ENCODE measurements at regions not wholly inside any gene's neighbourhood (a gene's known extent, or its start where the extent isn't known, plus 50 kb on each side); places are given as distances from the start of the nearest gene placed in this dataset.

DNA sequence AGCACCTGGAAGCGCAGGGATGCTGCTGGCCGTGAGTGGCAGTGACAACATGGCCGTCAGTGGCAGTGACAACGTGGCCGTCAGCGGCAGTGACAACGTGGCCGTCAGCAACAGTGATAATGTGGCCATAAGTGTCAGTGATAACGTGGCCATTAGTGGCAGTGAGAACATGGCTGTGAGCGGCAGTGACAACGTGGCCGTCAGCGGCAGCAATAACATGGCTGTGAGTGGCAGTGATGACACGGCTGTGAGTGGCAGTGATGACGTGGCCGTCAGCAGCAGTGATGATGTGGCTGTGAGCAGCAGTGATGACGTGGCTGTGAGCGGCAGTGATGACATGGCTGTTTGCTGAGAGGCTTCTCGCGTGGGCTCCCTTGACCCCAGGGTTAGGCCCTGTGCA lies 169.8 kb downstream of the ERMARD start:
- Histone ChIP-seq H3K4ac (ENCODE audit: low read depth, low read length) (no peak overlapping the region), H3K79me1 (ENCODE audit: low read length) (no peaks in the 10 kb centered on the region), H4K12ac (ENCODE audit: low read depth, low read length) (no peak overlapping the region), H3K4me1 (ENCODE audit: control insufficient read depth in 1 of 2, insufficient read depth in 2 of 2, low read length in 2 of 2) (no peaks in the 10 kb centered on the region), H2AK5ac (ENCODE audit: low read length) (no peak overlapping the region), H3K9me3 (ENCODE audit: insufficient read depth, low read depth, low read length) (peaks cover 18% of the 10 kb centered on the region), H3K14ac (ENCODE audit: low read length) (no peak overlapping the region), H2BK12ac (ENCODE audit: low read length) (no peak overlapping the region), H3K79me2 (ENCODE audit: control insufficient read depth, insufficient read depth, low read length, poor library complexity) (no peaks in the 10 kb centered on the region), H4K91ac (ENCODE audit: low read depth, low read length) (no peak overlapping the region), H3K18ac (ENCODE audit: low read length) (no peak overlapping the region), H4K8ac (ENCODE audit: low read depth, low read length) (no peak overlapping the region), H2BK5ac (ENCODE audit: low read depth, low read length, poor library complexity) (no peak overlapping the region), H2BK120ac (ENCODE audit: insufficient read depth, low read length, poor library complexity) (no peak overlapping the region), H3K36me3 (ENCODE audit: control insufficient read depth in 1 of 2, insufficient read depth in 2 of 2, low read length in 2 of 2) (no peaks in the 10 kb centered on the region), H3K4me3 (ENCODE audit: low read depth, low read length) (peak overlapping the region; percentile 16), H3K27me3 (ENCODE audit: insufficient read depth, low read length) (no peaks in the 10 kb centered on the region), H2AFZ (ENCODE audit: insufficient read depth, low read length, poor library complexity) (no peak overlapping the region), H3K9ac (ENCODE audit: low read length) (no peak overlapping the region), H3K23ac (ENCODE audit: low read length) (no peak overlapping the region), H3K4me2 (ENCODE audit: low read length) (no peak overlapping the region), H3K27ac (ENCODE audit: low read depth, low read length) (no peak overlapping the region)
- no peak for DNase-seq
- no CpG with 5 or more reads among the region's 20 CpGs for WGBS (ENCODE audit: extremely low coverage, insufficient coverage, insufficient read length)

DNA sequence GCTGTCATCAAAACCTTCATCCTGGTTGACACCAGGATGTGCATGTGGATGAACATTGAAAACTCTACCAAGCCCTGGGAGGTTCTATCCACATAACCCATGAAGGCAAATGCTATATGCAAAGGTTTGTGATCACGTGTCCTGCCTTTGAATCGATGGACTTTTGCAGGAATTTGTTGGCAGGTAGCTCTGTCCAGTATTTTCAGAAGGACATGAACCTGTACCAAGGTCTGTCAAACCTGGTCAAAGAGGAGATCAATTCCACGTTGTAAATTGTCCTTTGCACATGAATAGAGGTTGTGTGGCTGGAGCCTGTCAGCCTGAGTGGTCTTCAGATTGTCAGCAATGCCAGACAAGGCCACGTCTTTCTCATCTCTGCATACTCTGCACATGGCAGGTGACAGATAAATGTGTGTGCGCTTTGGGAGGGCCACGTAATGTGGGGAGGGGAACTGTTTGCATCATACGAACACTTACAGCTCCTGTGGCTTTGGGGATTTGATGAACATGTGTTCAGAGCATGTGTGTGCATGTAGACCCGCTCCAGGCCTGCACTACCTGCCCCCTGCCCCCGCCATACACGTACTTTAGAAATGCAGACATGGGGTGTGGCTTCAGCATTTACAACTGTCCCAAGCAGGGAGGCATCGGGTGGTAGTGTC lies 169.1 kb downstream of the ERMARD start:
- Histone ChIP-seq H3K36me3 (ENCODE audit: control insufficient read depth in 1 of 2, insufficient read depth in 2 of 2, low read length in 2 of 2) (no peaks in the 10 kb centered on the region), H4K12ac (ENCODE audit: low read depth, low read length) (no peak overlapping the region), H3K79me1 (ENCODE audit: low read length) (no peaks in the 10 kb centered on the region), H3K79me2 (ENCODE audit: control insufficient read depth, insufficient read depth, low read length, poor library complexity) (no peaks in the 10 kb centered on the region), H4K8ac (ENCODE audit: low read depth, low read length) (no peak overlapping the region), H3K9me3 (ENCODE audit: insufficient read depth, low read depth, low read length) (peaks cover 18% of the 10 kb centered on the region), H3K27me3 (ENCODE audit: insufficient read depth, low read length) (no peaks in the 10 kb centered on the region), H3K27ac (ENCODE audit: low read depth, low read length) (no peak overlapping the region), H2BK120ac (ENCODE audit: insufficient read depth, low read length, poor library complexity) (no peak overlapping the region), H3K4me3 (ENCODE audit: low read depth, low read length) (no peak overlapping the region), H3K4me2 (ENCODE audit: low read length) (no peak overlapping the region), H2BK12ac (ENCODE audit: low read length) (no peak overlapping the region), H3K23ac (ENCODE audit: low read length) (no peak overlapping the region), H2BK5ac (ENCODE audit: low read depth, low read length, poor library complexity) (no peak overlapping the region), H2AFZ (ENCODE audit: insufficient read depth, low read length, poor library complexity) (no peak overlapping the region), H4K91ac (ENCODE audit: low read depth, low read length) (no peak overlapping the region), H2AK5ac (ENCODE audit: low read length) (no peak overlapping the region), H3K9ac (ENCODE audit: low read length) (no peak overlapping the region), H3K4ac (ENCODE audit: low read depth, low read length) (no peak overlapping the region), H3K4me1 (ENCODE audit: control insufficient read depth in 1 of 2, insufficient read depth in 2 of 2, low read length in 2 of 2) (no peaks in the 10 kb centered on the region), H3K14ac (ENCODE audit: low read length) (no peak overlapping the region), H3K18ac (ENCODE audit: low read length) (no peak overlapping the region)
- no CpG with 5 or more reads among the region's 11 CpGs for WGBS (ENCODE audit: extremely low coverage, insufficient coverage, insufficient read length)
- DNase-seq, result no peak

DNA sequence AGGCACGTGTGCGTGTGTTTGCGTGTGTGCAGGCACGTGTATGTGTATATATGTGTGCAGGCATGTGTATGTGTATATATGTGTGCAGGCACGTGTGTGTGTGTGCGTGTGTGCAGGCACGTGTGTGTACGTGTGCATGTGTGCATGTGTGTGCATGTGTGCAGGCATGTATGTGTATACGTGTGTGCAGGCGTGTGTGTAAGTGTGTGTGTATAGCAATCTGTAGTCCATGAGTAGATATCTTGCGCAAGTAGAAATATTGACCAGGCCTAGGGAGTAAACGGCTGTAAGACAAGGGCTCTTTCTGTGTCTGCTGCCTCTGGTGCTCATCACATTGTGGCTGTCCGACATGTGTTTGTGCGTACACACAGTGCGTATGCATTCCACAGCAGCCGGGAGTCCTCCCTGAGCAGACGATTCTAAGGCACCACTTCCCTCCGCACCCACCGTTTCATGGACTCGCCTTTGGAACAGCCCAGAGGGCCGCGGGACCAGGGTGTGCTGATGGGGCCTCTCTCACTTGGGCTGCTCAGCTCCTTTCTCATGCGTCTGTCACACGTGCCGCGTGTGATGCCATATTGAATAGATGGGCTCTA lies 167.6 kb downstream of the ERMARD start:
- no peaks in the 10 kb centered on the region for H3K79me1 ChIP-seq (ENCODE audit: low read length)
- no peak overlapping the region for H3K27ac ChIP-seq (ENCODE audit: low read depth, low read length)
- no peak overlapping the region for H2BK120ac ChIP-seq (ENCODE audit: insufficient read depth, low read length, poor library complexity)
- peak overlapping the region; percentile 65 for H3K4me3 ChIP-seq (ENCODE audit: low read depth, low read length)
- no peak overlapping the region for H2AFZ ChIP-seq (ENCODE audit: insufficient read depth, low read length, poor library complexity)
- H3K18ac ChIP-seq (ENCODE audit: low read length), result no peak overlapping the region
- no peak overlapping the region for H3K9ac ChIP-seq (ENCODE audit: low read length)
- peak overlapping the region; percentile 7 for H3K23ac ChIP-seq (ENCODE audit: low read length)
- H3K4ac ChIP-seq (ENCODE audit: low read depth, low read length), result no peak overlapping the region
- no peak overlapping the region for H4K91ac ChIP-seq (ENCODE audit: low read depth, low read length)
- H3K27me3 ChIP-seq (ENCODE audit: insufficient read depth, low read length), result no peaks in the 10 kb centered on the region
- H3K36me3 ChIP-seq (ENCODE audit: control insufficient read depth in 1 of 2, insufficient read depth in 2 of 2, low read length in 2 of 2), result no peaks in the 10 kb centered on the region
- no CpG with 5 or more reads among the region's 26 CpGs for WGBS (ENCODE audit: extremely low coverage, insufficient coverage, insufficient read length)
- H3K4me2 ChIP-seq (ENCODE audit: low read length), result no peak overlapping the region
- H3K79me2 ChIP-seq (ENCODE audit: control insufficient read depth, insufficient read depth, low read length, poor library complexity), result no peaks in the 10 kb centered on the region
- H2BK5ac ChIP-seq (ENCODE audit: low read depth, low read length, poor library complexity), result no peak overlapping the region
- no peak for DNase-seq
- H4K12ac ChIP-seq (ENCODE audit: low read depth, low read length), result no peak overlapping the region
- no peak overlapping the region for H2BK12ac ChIP-seq (ENCODE audit: low read length)
- H3K4me1 ChIP-seq (ENCODE audit: control insufficient read depth in 1 of 2, insufficient read depth in 2 of 2, low read length in 2 of 2), result no peaks in the 10 kb centered on the region
- H4K8ac ChIP-seq (ENCODE audit: low read depth, low read length), result no peak overlapping the region
- no peak overlapping the region for H2AK5ac ChIP-seq (ENCODE audit: low read length)
- no peak overlapping the region for H3K14ac ChIP-seq (ENCODE audit: low read length)
- peaks cover 18% of the 10 kb centered on the region for H3K9me3 ChIP-seq (ENCODE audit: insufficient read depth, low read depth, low read length)

DNA sequence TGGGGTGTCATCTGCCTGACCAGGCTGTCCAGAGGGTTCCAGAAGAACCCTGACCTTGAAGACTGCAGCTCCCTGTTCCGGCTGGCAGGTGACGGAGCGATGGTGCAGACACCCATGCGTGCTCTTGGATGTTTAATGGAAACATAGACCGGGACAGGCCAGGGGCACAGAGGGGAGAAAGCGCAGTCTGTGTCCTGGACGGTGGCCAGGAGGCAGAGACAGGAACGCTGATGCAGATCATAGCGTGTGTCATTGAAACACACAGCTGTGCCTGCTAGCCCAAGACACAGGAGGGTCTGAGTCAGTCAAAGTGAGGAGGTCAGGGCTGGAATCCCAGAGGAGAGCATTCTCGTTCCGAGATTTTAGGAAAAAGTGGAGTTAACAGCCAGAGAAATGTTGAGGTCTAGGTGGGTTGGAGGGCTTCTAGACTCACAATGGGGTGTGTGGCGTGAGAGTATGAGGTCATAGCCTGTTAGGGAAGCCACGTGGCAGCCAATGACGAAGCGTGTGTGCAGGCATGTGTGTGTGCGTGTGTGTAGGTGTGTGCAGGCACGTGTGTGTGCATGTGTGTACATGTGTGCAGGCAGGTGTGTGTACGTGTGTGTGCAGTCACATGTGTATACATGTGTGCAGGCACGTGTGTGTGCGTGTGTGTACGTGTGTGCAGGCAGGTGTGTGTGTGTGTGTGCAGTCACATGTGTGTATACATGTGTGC lies 167.0 kb downstream of the ERMARD start:
- Histone ChIP-seq H2BK120ac (ENCODE audit: insufficient read depth, low read length, poor library complexity) (no peak overlapping the region), H3K14ac (ENCODE audit: low read length) (no peak overlapping the region), H4K8ac (ENCODE audit: low read depth, low read length) (no peak overlapping the region), H3K9me3 (ENCODE audit: insufficient read depth, low read depth, low read length) (peaks cover 15% of the 10 kb centered on the region), H3K4ac (ENCODE audit: low read depth, low read length) (no peak overlapping the region), H3K27me3 (ENCODE audit: insufficient read depth, low read length) (no peaks in the 10 kb centered on the region), H3K18ac (ENCODE audit: low read length) (no peak overlapping the region), H2BK12ac (ENCODE audit: low read length) (no peak overlapping the region), H2AFZ (ENCODE audit: insufficient read depth, low read length, poor library complexity) (no peak overlapping the region), H3K9ac (ENCODE audit: low read length) (no peak overlapping the region), H3K27ac (ENCODE audit: low read depth, low read length) (no peak overlapping the region), H4K91ac (ENCODE audit: low read depth, low read length) (no peak overlapping the region), H3K36me3 (ENCODE audit: control insufficient read depth in 1 of 2, insufficient read depth in 2 of 2, low read length in 2 of 2) (no peaks in the 10 kb centered on the region), H2AK5ac (ENCODE audit: low read length) (no peak overlapping the region), H3K23ac (ENCODE audit: low read length) (peak overlapping the region; percentile 7), H3K4me3 (ENCODE audit: low read depth, low read length) (peak overlapping the region; percentile 65), H3K4me1 (ENCODE audit: control insufficient read depth in 1 of 2, insufficient read depth in 2 of 2, low read length in 2 of 2) (no peaks in the 10 kb centered on the region), H4K12ac (ENCODE audit: low read depth, low read length) (no peak overlapping the region), H3K79me2 (ENCODE audit: control insufficient read depth, insufficient read depth, low read length, poor library complexity) (no peaks in the 10 kb centered on the region), H2BK5ac (ENCODE audit: low read depth, low read length, poor library complexity) (no peak overlapping the region), H3K4me2 (ENCODE audit: low read length) (no peak overlapping the region), H3K79me1 (ENCODE audit: low read length) (no peaks in the 10 kb centered on the region)
- DNase-seq, result no peak
- no CpG with 5 or more reads among the region's 21 CpGs for WGBS (ENCODE audit: extremely low coverage, insufficient coverage, insufficient read length)

All from trophoblast cell (in vitro differentiated cells and primary cell).